ENCODE measurements at regions not wholly inside any gene's neighbourhood (a gene's known extent, or its start where the extent isn't known, plus 50 kb on each side); places are given as distances from the start of the nearest gene placed in this dataset.

DNA sequence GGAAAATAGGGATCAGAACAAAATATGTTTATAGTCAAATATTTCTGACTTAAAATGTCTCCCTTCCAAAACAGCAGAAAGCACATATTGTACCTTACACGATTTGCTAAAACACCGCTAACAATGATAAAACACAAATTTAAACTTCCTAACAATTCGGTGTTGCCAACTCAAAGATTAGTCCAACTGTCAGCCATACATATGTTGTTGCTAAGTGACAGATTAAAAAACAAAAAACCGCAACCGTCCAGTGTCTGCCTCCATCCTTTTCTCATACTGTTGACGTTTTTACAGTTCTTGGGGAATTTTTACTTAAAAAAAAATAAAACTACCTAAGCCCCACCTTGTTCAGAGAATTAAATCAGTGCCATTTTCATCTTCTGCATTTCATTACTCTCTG, 118.0 kb downstream of the RAB11FIP2 start:
- no peak for DNase-seq (ENCODE audit: low spot score)
- H3K27ac ChIP-seq = no peak overlapping the region
- TF ChIP-seq, protein P1, sequence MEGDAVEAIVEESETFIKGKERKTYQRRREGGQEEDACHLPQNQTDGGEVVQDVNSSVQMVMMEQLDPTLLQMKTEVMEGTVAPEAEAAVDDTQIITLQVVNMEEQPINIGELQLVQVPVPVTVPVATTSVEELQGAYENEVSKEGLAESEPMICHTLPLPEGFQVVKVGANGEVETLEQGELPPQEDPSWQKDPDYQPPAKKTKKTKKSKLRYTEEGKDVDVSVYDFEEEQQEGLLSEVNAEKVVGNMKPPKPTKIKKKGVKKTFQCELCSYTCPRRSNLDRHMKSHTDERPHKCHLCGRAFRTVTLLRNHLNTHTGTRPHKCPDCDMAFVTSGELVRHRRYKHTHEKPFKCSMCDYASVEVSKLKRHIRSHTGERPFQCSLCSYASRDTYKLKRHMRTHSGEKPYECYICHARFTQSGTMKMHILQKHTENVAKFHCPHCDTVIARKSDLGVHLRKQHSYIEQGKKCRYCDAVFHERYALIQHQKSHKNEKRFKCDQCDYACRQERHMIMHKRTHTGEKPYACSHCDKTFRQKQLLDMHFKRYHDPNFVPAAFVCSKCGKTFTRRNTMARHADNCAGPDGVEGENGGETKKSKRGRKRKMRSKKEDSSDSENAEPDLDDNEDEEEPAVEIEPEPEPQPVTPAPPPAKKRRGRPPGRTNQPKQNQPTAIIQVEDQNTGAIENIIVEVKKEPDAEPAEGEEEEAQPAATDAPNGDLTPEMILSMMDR (conservative IDR thresholded peaks at IDR 0.05; ENCODE audit: low read depth) = no peak
- POLR2A ChIA-PET (ENCODE audit: low non-redundant PET) = no interaction called here
- CTCF ChIA-PET = no interaction called here

DNA sequence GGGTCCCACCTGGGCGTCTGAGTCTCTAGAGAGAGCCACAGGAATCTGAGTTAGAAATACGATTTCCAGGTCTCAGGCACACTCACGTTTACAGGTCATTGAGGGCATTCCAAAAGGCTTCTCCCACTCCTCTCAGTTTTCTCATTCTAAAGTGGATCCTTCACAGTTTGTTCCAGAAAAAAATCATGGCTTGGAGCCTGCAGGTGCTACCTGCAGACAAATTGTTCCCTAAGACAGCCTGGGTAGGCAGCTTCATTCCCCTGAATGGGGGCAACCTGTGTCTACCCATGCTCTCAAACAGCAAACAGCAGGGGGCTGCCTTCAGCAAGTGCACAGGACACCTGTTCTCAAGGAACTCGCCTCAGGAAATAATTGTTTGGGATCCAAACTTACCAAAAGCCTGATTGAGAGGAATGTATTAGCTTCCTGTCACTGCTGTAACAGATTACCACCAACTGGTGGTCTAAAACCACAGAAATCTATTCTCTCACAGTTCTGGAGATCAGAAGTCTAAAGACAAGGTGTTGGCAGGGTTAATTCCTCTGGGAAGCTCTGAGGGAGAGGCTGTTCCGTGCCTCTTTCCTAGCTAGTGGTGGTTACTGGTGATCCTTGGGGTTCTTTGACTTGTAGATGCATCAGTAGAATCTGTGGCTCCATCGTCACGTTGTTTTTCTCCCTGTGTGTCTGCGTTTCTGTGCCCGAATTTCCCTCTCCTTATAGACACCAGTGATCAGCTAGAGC, 117.2 kb downstream of the RAB11FIP2 start:
- no peak overlapping the region for H3K27ac ChIP-seq
- CTCF ChIA-PET = interaction anchor here (0.6 kb wide), 1 partner anchor 622 kb away, joined by 3 read pairs; no protein-coding TSS in a partner anchor
- TF ChIP-seq, protein P1 (conservative IDR thresholded peaks at IDR 0.05; ENCODE audit: low read depth) = no peak
- POLR2A ChIA-PET (ENCODE audit: low non-redundant PET) = no interaction called here
- no peak for DNase-seq (ENCODE audit: low spot score)

DNA sequence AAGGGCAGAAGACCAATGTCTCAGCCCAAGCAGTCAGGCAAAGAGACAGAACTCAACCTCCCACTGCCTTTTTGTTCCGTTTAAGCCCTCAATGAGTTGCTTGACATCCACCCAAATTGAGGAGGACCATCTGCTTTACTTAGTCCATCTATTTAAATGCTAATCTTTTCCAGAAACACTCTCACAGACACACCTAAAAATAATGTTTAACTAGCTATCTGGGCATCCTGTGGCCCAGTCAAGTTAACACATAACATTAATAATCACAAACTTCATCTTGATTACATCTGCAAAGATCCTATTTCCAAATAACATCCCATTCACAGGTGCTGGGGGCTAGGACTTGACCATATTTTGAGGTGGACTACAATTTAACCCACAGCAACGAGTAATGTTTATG, 115.7 kb downstream of the RAB11FIP2 start:
- no peak overlapping the region for H3K27ac ChIP-seq
- CTCF ChIA-PET = no interaction called here
- POLR2A ChIA-PET (ENCODE audit: low non-redundant PET) = no interaction called here
- TF ChIP-seq, protein P1 (conservative IDR thresholded peaks at IDR 0.05; ENCODE audit: low read depth) = no peak
- no peak for DNase-seq (ENCODE audit: low spot score)

DNA sequence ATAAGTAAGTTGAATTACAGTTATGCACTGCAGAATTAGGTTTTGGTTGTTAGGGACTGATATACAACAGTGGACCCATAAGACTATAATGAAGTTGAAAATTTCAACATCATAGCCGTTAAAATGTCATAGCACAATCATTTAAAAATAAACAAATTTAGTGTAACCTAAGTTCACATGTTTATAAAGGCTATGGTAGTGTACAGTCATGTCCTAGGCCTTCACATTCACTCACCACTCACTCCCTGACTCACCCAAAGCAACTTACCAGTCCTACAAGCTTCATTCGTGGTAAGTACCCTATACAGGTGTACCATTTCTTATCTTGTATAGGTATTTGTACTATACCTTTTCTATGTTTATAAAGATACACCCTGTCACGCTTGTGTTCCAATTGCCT, 113.7 kb downstream of the RAB11FIP2 start:
- POLR2A ChIA-PET (ENCODE audit: low non-redundant PET) = no interaction called here
- CTCF ChIA-PET = no interaction called here
- H3K27ac ChIP-seq = no peak overlapping the region
- no peak for DNase-seq (ENCODE audit: low spot score)
- TF ChIP-seq, protein P1 (conservative IDR thresholded peaks at IDR 0.05; ENCODE audit: low read depth) = no peak

DNA sequence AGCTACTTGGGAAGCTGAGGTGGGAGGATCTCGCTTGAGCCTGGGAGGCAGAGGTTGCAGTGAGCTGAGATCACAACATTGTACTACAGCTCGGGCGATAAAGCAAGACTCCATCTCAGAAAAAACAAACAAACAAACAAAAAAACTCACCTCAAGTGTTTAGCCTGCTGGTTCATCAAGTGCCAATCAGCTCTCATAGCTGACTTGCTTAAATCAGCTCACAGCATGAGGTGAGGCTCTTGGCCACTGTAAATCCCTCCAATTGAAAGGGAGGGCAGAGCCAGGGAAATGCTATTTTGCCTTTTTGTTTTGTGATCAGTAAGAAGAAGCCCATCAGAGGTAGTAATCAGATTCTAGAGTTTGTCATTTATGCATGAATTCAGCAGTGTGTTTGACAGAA, 112.3 kb downstream of the RAB11FIP2 start:
- ChIA-PET POLR2A (ENCODE audit: low non-redundant PET) (no interaction called here), CTCF (no interaction called here)
- TF ChIP-seq, protein P1 (conservative IDR thresholded peaks at IDR 0.05; ENCODE audit: low read depth) = no peak
- H3K27ac ChIP-seq = no peak overlapping the region
- DNase-seq (ENCODE audit: low spot score) = no peak

DNA sequence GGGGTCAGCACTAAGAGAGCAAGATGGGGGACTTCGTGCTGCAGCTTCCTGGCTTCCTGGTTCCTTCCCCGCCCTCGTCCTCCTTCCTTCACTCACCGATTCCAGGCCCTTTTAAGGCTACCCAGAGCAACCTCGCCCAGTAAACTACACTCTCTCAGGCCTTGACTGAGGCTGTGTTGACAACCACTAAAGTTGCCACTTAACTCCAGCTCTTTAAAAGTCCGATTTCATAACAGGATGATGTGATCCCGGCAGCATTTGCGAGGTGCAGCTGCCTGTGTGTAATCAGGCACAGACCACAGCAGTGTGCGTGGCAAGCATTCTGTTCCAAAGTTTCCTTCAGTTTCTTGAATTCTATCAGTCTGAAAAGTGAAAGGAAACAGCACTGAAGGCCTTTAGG, 110.6 kb downstream of the RAB11FIP2 start:
- no peak for DNase-seq (ENCODE audit: low spot score)
- no peak overlapping the region for H3K27ac ChIP-seq
- ChIA-PET POLR2A (ENCODE audit: low non-redundant PET) (no interaction called here), CTCF (interaction anchor here (0.6 kb wide), 1 partner anchor 121 kb away, joined by 3 read pairs; no protein-coding TSS in a partner anchor)
- TF ChIP-seq, protein P1 (conservative IDR thresholded peaks at IDR 0.05; ENCODE audit: low read depth) = no peak

Data from RWPE1 (cell line).